K562 (cell line): ENCODE measurements at regions not wholly inside any gene's neighbourhood (a gene's known extent, or its start where the extent isn't known, plus 50 kb on each side); places are given as distances from the start of the nearest gene placed in this dataset.

Experiments used
- ATAC-seq: fragments of 200-7000 bp; cut with Tn5 transposase; 3 replicates; pipeline ENCODE4 v1.9.1; 2020; ENCODE audit warnings: moderate library complexity
- BruUV-seq: library from RNA; stranded (reverse); fragments of 400-500 nt; replicated peaks from 2 replicates; lab custom pipeline; 2021; lab: Mats Ljungman, UMichigan
- CTCF ChIA-PET: fragments of 300-600 bp; formaldehyde crosslinking; extraction: SDS; loops from one replicate; lab custom pipeline; 2021; ENCODE audit warnings: low intra/inter-chr PET ratio; lab: Yijun Ruan, JAX
- POLR2A ChIA-PET: fragments of 300-600, 350-650 bp; sonication (Branson Sonifier 250); formaldehyde crosslinking; extraction: SDS; loops from one replicate; lab custom pipeline; 2021; ENCODE audit warnings: antibody characterized with exemption, inconsistent platforms; lab: Yijun Ruan, JAX
- DNase-seq, 4 experiments: peaks; one replicate each; pipeline versions ENCODE4 v3.0.0 to v3.0.0-alpha.2; 2011 to 2018; ENCODE audit warnings: low spot score in 3 of 4, mixed read lengths in 3 of 4; ENCODE audit errors: extremely low read depth in 1 of 4
- FAIRE-seq: peaks from 2 replicates; lab custom pipeline; 2011; peaks lifted over from hg19 to GRCh38; lab: Jason Lieb, UNC
- H2AFZ ChIP-seq: 2 replicates; pipeline ENCODE4 v1.6.0; 2011; ENCODE audit warnings: low read depth, low read length, control low read depth, inconsistent platforms
- H3K27ac ChIP-seq: fragments of 200-600 bp; 3 replicates; pipeline ENCODE4 v1.8.0; 2011; ENCODE audit warnings: low read depth, mild to moderate bottlenecking, control low read depth, inconsistent platforms, low read length, moderate library complexity, mixed read lengths; ENCODE audit errors: extremely low read depth
- H3K27me3 ChIP-seq, 2 experiments: fragments of 300-600 bp in 1 of 2; 2 replicates in 1 of 2; 3 replicates in 1 of 2; pipeline versions ENCODE4 v1.6.0 to v1.8.0; 2011; ENCODE audit warnings: inconsistent platforms in 2 of 2, low read length in 2 of 2, mild to moderate bottlenecking in 1 of 2, mixed read lengths in 1 of 2, moderate library complexity in 1 of 2; ENCODE audit not compliant: control insufficient read depth in 2 of 2, insufficient read depth in 2 of 2
- H3K36me3 ChIP-seq: fragments of 300-600 bp; 3 replicates; pipeline ENCODE4 v1.8.0; 2011; ENCODE audit warnings: mild to moderate bottlenecking, low read length, inconsistent platforms; ENCODE audit not compliant: control insufficient read depth, insufficient read depth
- H3K4me1 ChIP-seq, 2 experiments: fragments of 200-600 bp in 1 of 2; replicated peaks in 1 of 2; 2 replicates in 1 of 2; 3 replicates in 1 of 2; pipeline versions ENCODE4 v1.5.1 to v1.8.0; 2011; ENCODE audit warnings: inconsistent platforms in 2 of 2, low read length in 2 of 2, mild to moderate bottlenecking in 1 of 2, mixed read lengths in 1 of 2, moderate library complexity in 1 of 2; ENCODE audit not compliant: control insufficient read depth in 2 of 2, insufficient read depth in 2 of 2
- H3K4me2 ChIP-seq: 2 replicates; pipeline ENCODE4 v1.6.1; 2011; ENCODE audit warnings: low read length, control low read depth, inconsistent platforms, mixed read lengths; ENCODE audit not compliant: insufficient read depth
- H3K4me3 ChIP-seq: fragments of 200-600 bp; sonication (generic), shearing (Covaris generic); 2 replicates; pipeline ENCODE4 v1.5.1; 2016; ENCODE audit warnings: control low read depth, inconsistent platforms
- H3K79me2 ChIP-seq: fragments of 200-600 bp; 3 replicates; pipeline ENCODE4 v1.8.0; 2011; ENCODE audit warnings: low read length, inconsistent platforms; ENCODE audit not compliant: control insufficient read depth, insufficient read depth
- H3K9ac ChIP-seq, 2 experiments: 2 replicates each; pipeline versions ENCODE4 v1.6.0 to v1.6.1; 2011; ENCODE audit warnings: low read depth in 2 of 2, low read length in 2 of 2, control low read depth in 1 of 2, inconsistent platforms in 1 of 2, mild to moderate bottlenecking in 1 of 2, mixed read lengths in 1 of 2; ENCODE audit not compliant: insufficient read depth in 1 of 2
- H3K9me1 ChIP-seq: one replicate; pipeline ENCODE4 v1.6.0; 2011; ENCODE audit warnings: inconsistent platforms, mild to moderate bottlenecking, low read length, moderate library complexity; ENCODE audit not compliant: control insufficient read depth, insufficient read depth
- H3K9me3 ChIP-seq: replicated peaks from 2 replicates; pipeline ENCODE4 v1.5.1; 2011; ENCODE audit warnings: low read depth, low read length, inconsistent platforms; ENCODE audit not compliant: control insufficient read depth, insufficient read depth
- H4K20me1 ChIP-seq: replicated peaks from 2 replicates; pipeline ENCODE4 v1.6.1; 2011; ENCODE audit warnings: low read length, inconsistent platforms, mixed read lengths; ENCODE audit not compliant: control insufficient read depth, insufficient read depth
- CC2D1A ChIP-seq: fragments of 450-650 bp; IDR thresholded peaks from 2 replicates; pipeline ENCODE4 v1.6.1; 2017; ENCODE audit warnings: mild to moderate bottlenecking
- E2F3 ChIP-seq: fragments of 250-450 bp; sonication (Bioruptor Pico); IDR thresholded peaks from 2 replicates; pipeline ENCODE4 v1.4.0; 2020; ENCODE audit warnings: mild to moderate bottlenecking
- ESRRA ChIP-seq: fragments of 450-650 bp; IDR thresholded peaks from 2 replicates; pipeline ENCODE4 v1.6.1; 2014; ENCODE audit warnings: low read depth, mild to moderate bottlenecking, moderate library complexity, borderline replicate concordance
- GTF2E2 ChIP-seq: fragments of 200-800 bp; sonication (Bioruptor generic); IDR thresholded peaks from 2 replicates; pipeline ENCODE4 v1.6.1; 2016; ENCODE audit warnings: missing genetic modification characterization, missing compliant biosample characterization
- NFXL1 ChIP-seq: fragments of 450-650 bp; formaldehyde crosslinking; IDR thresholded peaks from 2 replicates; pipeline ENCODE4 v1.4.0; 2021; ENCODE audit warnings: mild to moderate bottlenecking
- RHOXF2B ChIP-seq: fragments of 250-450 bp; sonication (Bioruptor Pico); conservative IDR thresholded peaks from 2 replicates; pipeline ENCODE4 v1.5.1; 2021
- ZBED1 ChIP-seq: IDR thresholded peaks from 2 replicates; pipeline ENCODE4 v1.6.1; 2014
- ZNF766 ChIP-seq: fragments of 200-800 bp; sonication (Bioruptor generic); conservative IDR thresholded peaks from 2 replicates; pipeline ENCODE4 v1.6.1; 2016; ENCODE audit warnings: missing genetic modification characterization, missing compliant biosample characterization
- WGBS: fragments of 100-300 bp; shearing (Covaris generic); methylation state at CpG from one replicate; pipeline ENCODE4 v1.1.6; 2016; ENCODE audit warnings: low coverage, mixed read lengths; ENCODE audit not compliant: insufficient coverage; ENCODE audit errors: missing lambda C conversion rate; 5-methylcytosine and 5-hydroxymethylcytosine counted together
- in situ Hi-C: fragments of 300-500 bp; cut with MboI; formaldehyde crosslinking; loops from 4 replicates; pipeline ENCODE4 v1.15.0; 2018; ENCODE audit warnings: inconsistent platforms, mixed read lengths
- intact Hi-C: fragments of 100-400 bp; cut with micrococcal nuclease; formaldehyde crosslinking; loops from 2 replicates; pipeline ENCODE4 v1.14.2; 2022
- TF ChIP-seq, protein P1 (sequence below): fragments of 450-650 bp; IDR thresholded peaks from 2 replicates; pipeline ENCODE4 v1.6.1; 2016

DNA sequence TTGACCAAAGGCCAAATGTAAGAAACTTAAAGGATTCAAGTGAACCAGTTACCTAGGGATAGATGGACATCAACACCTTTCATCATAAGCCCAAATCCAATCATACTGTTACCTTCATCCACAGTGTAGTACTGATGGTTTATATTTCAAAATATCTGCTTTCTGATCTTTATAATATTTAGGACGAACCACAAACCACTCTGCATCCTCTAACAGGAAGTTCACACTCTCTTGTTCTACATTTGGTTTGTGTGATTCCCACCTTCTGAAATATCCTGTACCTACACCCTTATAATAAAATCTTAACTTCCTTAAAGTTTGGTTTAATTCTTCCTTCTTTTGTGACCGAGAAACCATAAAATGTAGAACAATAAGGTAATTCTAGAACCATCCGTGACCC lies 535.7 kb upstream of the CHAC2 start (continued):
- no peak for TF ChIP-seq GTF2E2 (tag)

- H3K36me3 ChIP-seq = no peaks in the 10 kb centered on the region
- no peak overlapping the region for H3K4me2 ChIP-seq
- no TSS peak for BruUV-seq
- 0% methylated on average over 2 of the region's 2 CpGs for WGBS
- H4K20me1 ChIP-seq = no peaks in the 10 kb centered on the region
- ChIA-PET POLR2A (no interaction called here), CTCF (no interaction called here)
- no peak overlapping the region for H3K9ac ChIP-seq
- H3K79me2 ChIP-seq = no peaks in the 10 kb centered on the region
- TF ChIP-seq ESRRA (no peak), NFXL1 (CRISPR knock-in tag) (no peak), CC2D1A (no peak), ZBED1 (no peak), ZNF766 (CRISPR knock-in tag) (no peak), E2F3 (no peak), RHOXF2B (CRISPR knock-in tag) (no peak)
- TF ChIP-seq, protein P1, sequence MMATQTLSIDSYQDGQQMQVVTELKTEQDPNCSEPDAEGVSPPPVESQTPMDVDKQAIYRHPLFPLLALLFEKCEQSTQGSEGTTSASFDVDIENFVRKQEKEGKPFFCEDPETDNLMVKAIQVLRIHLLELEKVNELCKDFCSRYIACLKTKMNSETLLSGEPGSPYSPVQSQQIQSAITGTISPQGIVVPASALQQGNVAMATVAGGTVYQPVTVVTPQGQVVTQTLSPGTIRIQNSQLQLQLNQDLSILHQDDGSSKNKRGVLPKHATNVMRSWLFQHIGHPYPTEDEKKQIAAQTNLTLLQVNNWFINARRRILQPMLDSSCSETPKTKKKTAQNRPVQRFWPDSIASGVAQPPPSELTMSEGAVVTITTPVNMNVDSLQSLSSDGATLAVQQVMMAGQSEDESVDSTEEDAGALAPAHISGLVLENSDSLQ = no peak
- H3K27me3 ChIP-seq = no peaks in the 10 kb centered on the region
- H3K4me1 ChIP-seq = no peaks in the 10 kb centered on the region
- no peak for ATAC-seq
- no peaks in the 10 kb centered on the region for H3K9me1 ChIP-seq
- H3K9me3 ChIP-seq = peaks cover 2% of the 10 kb centered on the region
- no peak for FAIRE-seq
- no peak overlapping the region for H2AFZ ChIP-seq
- no peak overlapping the region for H3K27ac ChIP-seq
- no peak for DNase-seq
- intact Hi-C loops (no loop called here), in situ Hi-C loops (no loop called here)
- H3K4me3 ChIP-seq = no peak overlapping the region
Measured at GRCh38 chr2:53230691-53231090, 536.9 kb upstream of the CHAC2 start.
